Lower lobe of right lung (tissue), 2 donors: ENCODE measurements at regions not wholly inside any gene's neighbourhood (a gene's known extent, or its start where the extent isn't known, plus 50 kb on each side); places are given as distances from the start of the nearest gene placed in this dataset.
"Not testable (repeated sequence)": the region's sequence is repeated elsewhere in the genome, so short reads cannot be mapped to it uniquely, and the experiment has no call there.

Experiments
- ATAC-seq, 2 donors: fragments of 200-7000 bp; cut with Tn5 transposase; one replicate each; pipeline ENCODE4 v1.9.1; 2020 to 2022; ENCODE audit warnings: mild to moderate bottlenecking in 2 of 2, moderate library complexity in 2 of 2
- DNase-seq: peaks from one replicate; pipeline ENCODE4 v3.0.0-alpha.2; 2020
- H3K27ac ChIP-seq: fragments of 200-600 bp; one replicate; pipeline ENCODE4 v1.8.0; 2022
- H3K27me3 ChIP-seq: fragments of 200-600 bp; one replicate; pipeline ENCODE4 v1.8.0; 2022; ENCODE audit warnings: low read depth
- H3K36me3 ChIP-seq: fragments of 200-600 bp; one replicate; pipeline ENCODE4 v1.8.0; 2022; ENCODE audit warnings: mild to moderate bottlenecking
- H3K4me1 ChIP-seq: fragments of 200-600 bp; one replicate; pipeline ENCODE4 v1.8.0; 2022
- H3K4me3 ChIP-seq: fragments of 200-600 bp; one replicate; pipeline ENCODE4 v1.8.0; 2022; ENCODE audit warnings: mild to moderate bottlenecking
- H3K9me3 ChIP-seq: fragments of 200-600 bp; one replicate; pipeline ENCODE4 v1.8.0; 2022
- intact Hi-C: fragments of 100-400 bp; cut with DNase I; formaldehyde crosslinking; loops from one replicate; pipeline ENCODE4 v1.11.0; 2022
- TF ChIP-seq, protein P1 (sequence below): fragments of 200-600 bp; IDR thresholded peaks from one replicate; pipeline ENCODE4 v1.8.0; 2022; ENCODE audit warnings: antibody characterized with exemption, mild to moderate bottlenecking
- donor health status: DM: no; HTN: yes; CAD: no; lungs with severe emphysema.

DNA sequence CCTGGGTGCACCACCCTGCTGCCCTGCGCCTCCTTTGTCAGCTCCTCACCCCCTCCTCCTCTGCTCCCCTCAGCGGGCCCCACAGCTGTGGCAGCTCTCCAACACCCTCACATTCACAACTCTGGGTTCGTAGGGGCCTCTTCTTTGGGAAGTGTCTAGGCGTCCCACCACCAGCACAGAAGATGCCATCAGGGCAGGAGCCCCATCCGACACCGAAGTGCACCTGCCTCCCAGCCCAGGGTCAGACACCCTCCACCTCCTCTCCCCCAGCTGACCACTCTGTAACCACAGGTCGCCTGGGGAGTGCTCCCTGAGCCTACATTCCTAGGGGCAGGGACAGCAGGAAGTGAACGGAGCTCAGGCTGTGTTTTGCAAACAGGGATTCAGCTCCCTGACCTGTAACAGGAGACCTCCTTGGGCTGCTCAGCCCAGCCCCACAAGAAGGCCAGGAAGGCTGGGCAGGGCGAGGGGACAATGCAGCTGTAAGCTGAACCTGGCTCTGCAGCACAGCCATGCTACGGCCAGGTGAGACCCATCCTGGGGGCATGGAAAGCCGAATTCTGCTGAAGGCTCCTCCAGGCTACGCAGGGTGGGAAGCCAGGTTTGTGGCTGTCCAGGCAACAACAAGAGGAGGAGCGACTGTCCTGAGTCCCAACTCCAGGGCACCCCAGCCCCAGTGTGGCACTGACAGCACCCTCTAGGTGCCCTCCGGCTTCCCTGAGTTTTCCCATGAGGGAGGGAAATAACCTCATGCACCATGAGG, 269.0 kb downstream of the GOLGA6L6 start:
- no peak overlapping the region for H3K27ac ChIP-seq
- H3K27me3 ChIP-seq: peaks cover 8% of the 10 kb centered on the region
- TF ChIP-seq, protein P1, sequence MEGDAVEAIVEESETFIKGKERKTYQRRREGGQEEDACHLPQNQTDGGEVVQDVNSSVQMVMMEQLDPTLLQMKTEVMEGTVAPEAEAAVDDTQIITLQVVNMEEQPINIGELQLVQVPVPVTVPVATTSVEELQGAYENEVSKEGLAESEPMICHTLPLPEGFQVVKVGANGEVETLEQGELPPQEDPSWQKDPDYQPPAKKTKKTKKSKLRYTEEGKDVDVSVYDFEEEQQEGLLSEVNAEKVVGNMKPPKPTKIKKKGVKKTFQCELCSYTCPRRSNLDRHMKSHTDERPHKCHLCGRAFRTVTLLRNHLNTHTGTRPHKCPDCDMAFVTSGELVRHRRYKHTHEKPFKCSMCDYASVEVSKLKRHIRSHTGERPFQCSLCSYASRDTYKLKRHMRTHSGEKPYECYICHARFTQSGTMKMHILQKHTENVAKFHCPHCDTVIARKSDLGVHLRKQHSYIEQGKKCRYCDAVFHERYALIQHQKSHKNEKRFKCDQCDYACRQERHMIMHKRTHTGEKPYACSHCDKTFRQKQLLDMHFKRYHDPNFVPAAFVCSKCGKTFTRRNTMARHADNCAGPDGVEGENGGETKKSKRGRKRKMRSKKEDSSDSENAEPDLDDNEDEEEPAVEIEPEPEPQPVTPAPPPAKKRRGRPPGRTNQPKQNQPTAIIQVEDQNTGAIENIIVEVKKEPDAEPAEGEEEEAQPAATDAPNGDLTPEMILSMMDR: no peak
- DNase-seq (no peak), ATAC-seq (peak; percentile 4 to 20)
- intact Hi-C loops: no loop called here
- no peaks in the 10 kb centered on the region for H3K4me1 ChIP-seq
- no peak overlapping the region for H3K4me3 ChIP-seq
- no peaks in the 10 kb centered on the region for H3K36me3 ChIP-seq
- no peaks in the 10 kb centered on the region for H3K9me3 ChIP-seq

GRCh38 chr15:20271647-20272046, 270.0 kb downstream of the GOLGA6L6 start:
- no peak overlapping the region for H3K27ac ChIP-seq
- no peak for DNase-seq
- TF ChIP-seq, protein P1: no peak
- H3K9me3 ChIP-seq: no peaks in the 10 kb centered on the region
- no peak overlapping the region for H3K4me3 ChIP-seq
- no peaks in the 10 kb centered on the region for H3K4me1 ChIP-seq
- intact Hi-C loops: no loop called here
- H3K27me3 ChIP-seq: peaks cover 4% of the 10 kb centered on the region
- ATAC-seq: peak in 1 of 2 donors; percentile 12
- H3K36me3 ChIP-seq: no peaks in the 10 kb centered on the region

DNA sequence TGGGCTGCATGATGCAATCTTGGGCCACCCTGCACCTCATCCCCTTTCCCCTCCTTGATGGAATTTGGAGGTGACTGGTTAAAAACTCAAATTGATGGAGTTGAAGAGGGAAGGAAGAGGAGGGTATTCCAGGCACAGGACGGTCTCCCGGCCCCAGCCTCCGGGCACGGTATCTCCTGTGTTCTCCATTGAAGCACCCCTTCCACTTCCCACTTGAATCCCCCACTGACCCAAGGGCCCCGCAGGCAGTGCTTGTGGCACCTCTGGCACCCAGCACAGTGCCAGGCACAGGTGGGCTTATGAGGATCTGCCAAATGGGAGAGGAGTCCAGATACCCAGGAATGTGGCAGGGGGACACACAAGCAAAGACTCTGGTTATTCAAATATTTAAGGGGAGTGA, 271.6 kb downstream of the GOLGA6L6 start:
- H3K4me1 ChIP-seq, H3K27me3 ChIP-seq, H3K9me3 ChIP-seq, intact Hi-C loops, H3K27ac ChIP-seq, H3K36me3 ChIP-seq, DNase-seq, H3K4me3 ChIP-seq: not testable (repeated sequence)
- ATAC-seq: peak in 1 of 2 donors; percentile 24

DNA sequence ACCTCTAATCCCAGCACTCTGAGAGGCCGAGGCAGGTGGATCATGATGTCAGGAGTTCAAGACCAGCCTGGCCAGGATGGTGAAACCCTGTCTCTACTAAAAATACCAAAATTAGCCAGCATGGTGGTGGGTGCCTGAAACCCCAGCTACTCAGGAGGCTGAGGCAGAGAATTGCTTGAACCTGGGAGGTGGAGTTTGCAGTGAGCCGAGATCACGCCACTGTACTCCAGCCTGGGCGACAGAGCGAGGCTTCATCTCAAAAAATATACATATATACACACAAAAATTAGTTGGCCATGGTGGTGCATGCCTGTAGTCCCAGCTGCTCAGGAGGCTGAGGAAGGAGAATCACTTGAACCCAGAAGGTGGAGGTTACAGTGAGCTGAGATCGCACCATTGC, 273.6 kb downstream of the GOLGA6L6 start:
- intact Hi-C loops, ATAC-seq: not testable (repeated sequence)

DNA sequence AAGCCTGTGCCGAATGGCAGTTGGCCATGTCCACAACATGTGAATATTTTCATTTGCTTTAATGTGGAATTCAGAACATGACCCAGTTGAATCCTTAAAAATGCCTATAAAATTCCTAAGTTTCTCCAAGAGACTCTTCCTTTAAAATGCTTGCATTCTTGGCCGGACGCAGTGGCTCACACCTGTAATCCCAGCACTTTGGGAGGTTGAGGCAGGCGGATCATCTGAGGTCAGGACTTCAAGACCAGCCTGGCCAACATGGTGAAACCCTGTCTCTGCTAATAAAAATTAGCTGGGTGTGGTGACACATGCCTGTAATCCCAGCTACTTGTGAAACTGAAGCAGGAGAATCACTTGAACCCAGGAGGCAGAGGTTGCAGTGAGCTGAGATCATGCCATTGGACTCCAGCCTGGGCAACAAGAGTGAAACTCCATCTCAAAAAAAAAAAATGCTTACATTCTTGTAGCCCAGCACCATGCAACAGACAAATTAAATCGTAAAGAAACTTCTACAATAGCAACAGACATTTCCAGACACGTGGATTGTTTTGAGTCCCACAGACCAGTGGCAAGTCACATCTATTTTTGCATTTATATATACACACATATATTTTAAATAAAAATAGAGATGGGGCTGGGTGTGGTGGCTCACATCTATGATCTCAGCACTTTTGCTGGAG, 274.4 kb downstream of the GOLGA6L6 start:
- H3K27me3 ChIP-seq, ATAC-seq, H3K9me3 ChIP-seq, H3K4me3 ChIP-seq, H3K4me1 ChIP-seq, H3K27ac ChIP-seq, intact Hi-C loops, H3K36me3 ChIP-seq, DNase-seq: not testable (repeated sequence)

More for the DNA sequence above, 273.6 kb downstream of the GOLGA6L6 start:
- H3K36me3 ChIP-seq, DNase-seq, H3K4me1 ChIP-seq, H3K9me3 ChIP-seq, H3K4me3 ChIP-seq, H3K27ac ChIP-seq, H3K27me3 ChIP-seq: not testable (repeated sequence)

GRCh38 chr15:20265710-20266109, 275.9 kb downstream of the GOLGA6L6 start:
- H3K4me1 ChIP-seq, H3K9me3 ChIP-seq, intact Hi-C loops, H3K36me3 ChIP-seq, ATAC-seq, DNase-seq, H3K4me3 ChIP-seq, H3K27me3 ChIP-seq, H3K27ac ChIP-seq: not testable (repeated sequence)

- peak; percentile 15 to 38 for ATAC-seq
- H3K27me3 ChIP-seq, H3K36me3 ChIP-seq, DNase-seq, H3K27ac ChIP-seq, intact Hi-C loops, H3K9me3 ChIP-seq, H3K4me3 ChIP-seq, H3K4me1 ChIP-seq: not testable (repeated sequence)
Measured at GRCh38 chr15:20261321-20262280, 280.0 kb downstream of the GOLGA6L6 start.

DNA sequence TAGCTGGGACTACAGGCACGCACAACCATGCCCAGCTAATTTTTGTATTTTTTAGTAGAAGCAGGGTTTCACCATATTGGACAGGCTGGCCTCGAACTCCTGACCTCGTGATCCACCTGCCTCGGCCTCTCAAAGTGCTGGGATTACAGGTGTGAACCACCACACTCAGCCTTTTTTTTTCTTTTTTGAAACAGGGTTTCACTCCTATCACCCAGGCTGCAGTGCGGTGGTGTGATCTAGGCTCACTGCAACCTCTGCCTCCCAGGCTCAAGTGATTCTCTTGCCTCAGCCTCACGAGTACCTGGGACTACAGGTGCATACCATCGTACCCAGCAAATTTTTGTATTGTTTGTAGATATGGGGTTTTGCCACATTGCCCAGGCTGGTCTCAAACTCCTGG, 280.9 kb downstream of the GOLGA6L6 start:
- ATAC-seq, H3K9me3 ChIP-seq, H3K4me1 ChIP-seq, intact Hi-C loops, H3K27me3 ChIP-seq, H3K27ac ChIP-seq, H3K4me3 ChIP-seq, DNase-seq, H3K36me3 ChIP-seq: not testable (repeated sequence)

- H3K4me3 ChIP-seq, H3K27ac ChIP-seq, intact Hi-C loops, DNase-seq, H3K27me3 ChIP-seq, H3K9me3 ChIP-seq, ATAC-seq, H3K36me3 ChIP-seq, H3K4me1 ChIP-seq: not testable (repeated sequence)
Measured at GRCh38 chr15:20259559-20260190, 281.9 kb downstream of the GOLGA6L6 start.

- intact Hi-C loops, H3K27me3 ChIP-seq, H3K27ac ChIP-seq, H3K4me3 ChIP-seq, H3K4me1 ChIP-seq, H3K9me3 ChIP-seq, DNase-seq, ATAC-seq, H3K36me3 ChIP-seq: not testable (repeated sequence)
Measured at GRCh38 chr15:20256394-20256793, 285.2 kb downstream of the GOLGA6L6 start.

- DNase-seq, H3K9me3 ChIP-seq, H3K4me1 ChIP-seq, intact Hi-C loops, H3K27me3 ChIP-seq, H3K36me3 ChIP-seq, H3K27ac ChIP-seq, H3K4me3 ChIP-seq: not testable (repeated sequence)
- peak; percentile 7 to 13 for ATAC-seq
Measured at GRCh38 chr15:20255641-20256040, 286.0 kb downstream of the GOLGA6L6 start.
